Mucosa of descending colon (tissue), 3 donors: ENCODE measurements at regions not wholly inside any gene's neighbourhood (a gene's known extent, or its start where the extent isn't known, plus 50 kb on each side); places are given as distances from the start of the nearest gene placed in this dataset.

ENCODE experiments used
- ATAC-seq: fragments of 200-7000 bp; cut with Tn5 transposase; one replicate; pipeline ENCODE4 v1.9.1; 2020; ENCODE audit warnings: mild to moderate bottlenecking, moderate library complexity
- DNase-seq, 3 donors: peaks; one replicate each; pipeline ENCODE4 v3.0.0-alpha.2; 2020
- H3K36me3 ChIP-seq: fragments of 200-600 bp; one replicate; pipeline ENCODE4 v1.8.0; 2021; ENCODE audit warnings: low read depth, mild to moderate bottlenecking
- H3K4me1 ChIP-seq: fragments of 200-600 bp; one replicate; pipeline ENCODE4 v1.8.0; 2021; ENCODE audit warnings: low read depth, mild to moderate bottlenecking
- H3K4me3 ChIP-seq: fragments of 200-600 bp; one replicate; pipeline ENCODE4 v1.8.0; 2021; ENCODE audit warnings: mild to moderate bottlenecking
- H3K9me3 ChIP-seq: fragments of 200-600 bp; one replicate; pipeline ENCODE4 v1.8.0; 2021; ENCODE audit warnings: mild to moderate bottlenecking
- intact Hi-C, 2 donors: fragments of 100-400 bp; cut with DNase I in 1 of 2; cut with micrococcal nuclease in 1 of 2; formaldehyde crosslinking; loops; one replicate each; pipeline versions ENCODE4 v1.11.0 to v1.11.1; 2022; cut with DNase I, micrococcal nuclease
- TF ChIP-seq, protein P1 (sequence below): fragments of 200-600 bp; IDR thresholded peaks from one replicate; pipeline ENCODE4 v1.8.0; 2022; ENCODE audit warnings: antibody characterized with exemption, mild to moderate bottlenecking
- donor health status: DM: no; HTN: no; CAD: no; lungs with moderate emphysema.
- donor health status: DM: no; HTN: no; CAD: no.
- donor health status: DM: no; HTN: yes; CAD: no.

DNA sequence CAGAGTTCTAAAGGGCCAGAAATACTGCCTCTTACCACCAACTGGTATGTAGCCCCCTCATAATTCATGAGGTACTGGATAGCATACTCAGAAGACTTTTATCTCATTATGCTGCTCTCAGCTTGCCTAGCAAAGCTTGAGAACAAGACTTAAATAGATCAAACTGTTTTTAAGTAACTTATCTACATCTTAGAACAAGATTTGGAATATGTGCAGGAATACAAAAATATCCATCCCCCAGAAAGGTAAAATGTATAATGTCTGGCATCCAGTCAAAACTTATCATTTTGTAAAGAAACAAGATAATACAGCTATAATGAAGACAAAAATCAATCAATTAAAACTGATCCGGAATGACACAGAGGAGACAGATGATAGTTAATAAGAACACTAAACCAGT is 400.4 kb upstream of the TGFBR2 start:
- no peaks in the 10 kb centered on the region for H3K36me3 ChIP-seq
- intact Hi-C loops = no loop called here
- TF ChIP-seq, protein P1, sequence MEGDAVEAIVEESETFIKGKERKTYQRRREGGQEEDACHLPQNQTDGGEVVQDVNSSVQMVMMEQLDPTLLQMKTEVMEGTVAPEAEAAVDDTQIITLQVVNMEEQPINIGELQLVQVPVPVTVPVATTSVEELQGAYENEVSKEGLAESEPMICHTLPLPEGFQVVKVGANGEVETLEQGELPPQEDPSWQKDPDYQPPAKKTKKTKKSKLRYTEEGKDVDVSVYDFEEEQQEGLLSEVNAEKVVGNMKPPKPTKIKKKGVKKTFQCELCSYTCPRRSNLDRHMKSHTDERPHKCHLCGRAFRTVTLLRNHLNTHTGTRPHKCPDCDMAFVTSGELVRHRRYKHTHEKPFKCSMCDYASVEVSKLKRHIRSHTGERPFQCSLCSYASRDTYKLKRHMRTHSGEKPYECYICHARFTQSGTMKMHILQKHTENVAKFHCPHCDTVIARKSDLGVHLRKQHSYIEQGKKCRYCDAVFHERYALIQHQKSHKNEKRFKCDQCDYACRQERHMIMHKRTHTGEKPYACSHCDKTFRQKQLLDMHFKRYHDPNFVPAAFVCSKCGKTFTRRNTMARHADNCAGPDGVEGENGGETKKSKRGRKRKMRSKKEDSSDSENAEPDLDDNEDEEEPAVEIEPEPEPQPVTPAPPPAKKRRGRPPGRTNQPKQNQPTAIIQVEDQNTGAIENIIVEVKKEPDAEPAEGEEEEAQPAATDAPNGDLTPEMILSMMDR = no peak

GRCh38 chr3:30221619-30222018 is 384.8 kb upstream of the TGFBR2 start:
- ATAC-seq = no peak
- TF ChIP-seq, protein P1 = no peak
- intact Hi-C loops = no loop called here

More for the DNA sequence above, 400.4 kb upstream of the TGFBR2 start:
- DNase-seq (no peak), ATAC-seq (no peak)
- Histone ChIP-seq H3K9me3 (no peaks in the 10 kb centered on the region), H3K4me1 (no peaks in the 10 kb centered on the region), H3K4me3 (no peak overlapping the region)

GRCh38 chr3:30222441-30222840 is 384.0 kb upstream of the TGFBR2 start:
- DNase-seq (no peak), ATAC-seq (no peak)
- no peak overlapping the region for H3K4me3 ChIP-seq
- no peaks in the 10 kb centered on the region for H3K9me3 ChIP-seq
- no peaks in the 10 kb centered on the region for H3K4me1 ChIP-seq
- TF ChIP-seq, protein P1 = no peak
- intact Hi-C loops = no loop called here
- H3K36me3 ChIP-seq = no peaks in the 10 kb centered on the region

More at GRCh38 chr3:30221619-30222018, 384.8 kb upstream of the TGFBR2 start:
- Histone ChIP-seq H3K4me3 (no peak overlapping the region), H3K4me1 (no peaks in the 10 kb centered on the region), H3K36me3 (no peaks in the 10 kb centered on the region), H3K9me3 (no peaks in the 10 kb centered on the region)
- DNase-seq = no peak

GRCh38 chr3:30225021-30225420 is 381.4 kb upstream of the TGFBR2 start:
- DNase-seq = no peak
- intact Hi-C loops = no loop called here
- TF ChIP-seq, protein P1 = no peak
- Histone ChIP-seq H3K36me3 (no peaks in the 10 kb centered on the region), H3K9me3 (no peaks in the 10 kb centered on the region), H3K4me1 (no peaks in the 10 kb centered on the region), H3K4me3 (no peak overlapping the region)
- no peak for ATAC-seq

DNA sequence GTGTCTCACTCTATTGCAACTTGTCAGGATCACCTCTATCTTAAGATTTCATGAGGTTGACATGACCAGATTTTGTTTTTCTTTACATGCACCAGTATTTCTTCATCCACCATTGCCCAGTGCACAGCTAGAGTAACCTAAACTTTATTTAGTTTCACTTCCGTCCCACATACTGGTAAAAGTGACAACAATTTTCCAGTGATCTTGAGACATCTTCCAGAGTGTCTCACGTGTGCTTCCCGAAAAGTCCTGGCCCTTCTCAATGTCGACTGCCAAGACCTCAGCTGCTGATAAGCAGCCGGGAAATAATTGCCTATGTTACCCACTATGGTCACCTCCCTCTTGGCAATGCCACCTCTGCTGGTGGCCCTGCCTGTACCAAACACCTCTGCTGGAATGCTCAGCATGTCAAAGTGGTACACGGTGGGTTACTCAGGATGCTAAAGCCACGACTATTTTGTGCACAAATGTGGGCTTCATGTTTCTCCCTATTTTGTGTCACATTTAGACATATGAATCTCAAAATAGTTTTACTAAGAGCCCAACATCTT is 379.7 kb upstream of the TGFBR2 start:
- ATAC-seq (no peak), DNase-seq (peak in 1 of 3 donors; percentile 6)
- H3K4me1 ChIP-seq = no peaks in the 10 kb centered on the region
- H3K9me3 ChIP-seq = no peaks in the 10 kb centered on the region
- intact Hi-C loops = no loop called here
- H3K4me3 ChIP-seq = no peak overlapping the region
- H3K36me3 ChIP-seq = no peaks in the 10 kb centered on the region
- TF ChIP-seq, protein P1 = no peak
